ENCODE measurements at regions not wholly inside any gene's neighbourhood (a gene's known extent, or its start where the extent isn't known, plus 50 kb on each side); places are given as distances from the start of the nearest gene placed in this dataset.
"Not testable (repeated sequence)": the region's sequence is repeated elsewhere in the genome, so short reads cannot be mapped to it uniquely, and the experiment has no call there.

DNA sequence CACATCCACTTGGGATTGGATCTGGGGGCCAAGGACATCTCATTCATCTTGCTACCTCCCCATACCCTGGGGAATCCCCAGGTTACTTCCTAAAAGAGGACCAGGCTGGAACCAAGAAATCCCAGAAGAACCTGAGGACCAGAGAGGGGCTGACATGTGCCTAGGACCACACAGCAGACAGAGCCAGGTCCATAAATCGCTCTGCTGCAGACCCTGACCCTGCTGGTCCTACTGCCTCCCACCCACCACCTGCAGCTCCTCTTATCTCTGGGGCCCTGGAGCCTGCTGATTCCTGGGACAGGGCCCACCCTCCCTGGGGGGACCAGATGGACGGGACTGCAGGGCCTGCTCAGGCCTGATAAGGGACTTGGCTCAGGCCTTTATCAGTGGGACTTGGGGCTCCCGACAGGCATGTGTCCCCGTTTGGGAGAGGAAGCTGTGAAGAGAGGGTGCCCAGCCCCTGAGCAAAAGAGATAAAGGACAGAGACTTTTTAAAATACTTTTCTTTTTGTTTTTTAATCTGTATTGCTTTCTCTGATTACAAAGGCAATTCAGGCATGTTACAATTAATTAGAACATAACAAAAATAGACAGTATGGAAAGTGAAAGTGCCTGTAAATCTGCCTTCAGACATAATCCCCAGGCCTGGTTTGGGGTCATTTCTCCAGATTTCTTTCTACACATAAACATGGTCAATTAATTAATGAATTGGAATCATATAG, 101.3 kb upstream of the LARP1 start:
- CTCF ChIA-PET: interaction anchor here (1.0 to 1.9 kb wide), 3 partner anchors 15 to 1043 kb away, joined by 3 to 4 read pairs (median 3); no protein-coding TSS in a partner anchor
- TF ChIP-seq, protein P1, sequence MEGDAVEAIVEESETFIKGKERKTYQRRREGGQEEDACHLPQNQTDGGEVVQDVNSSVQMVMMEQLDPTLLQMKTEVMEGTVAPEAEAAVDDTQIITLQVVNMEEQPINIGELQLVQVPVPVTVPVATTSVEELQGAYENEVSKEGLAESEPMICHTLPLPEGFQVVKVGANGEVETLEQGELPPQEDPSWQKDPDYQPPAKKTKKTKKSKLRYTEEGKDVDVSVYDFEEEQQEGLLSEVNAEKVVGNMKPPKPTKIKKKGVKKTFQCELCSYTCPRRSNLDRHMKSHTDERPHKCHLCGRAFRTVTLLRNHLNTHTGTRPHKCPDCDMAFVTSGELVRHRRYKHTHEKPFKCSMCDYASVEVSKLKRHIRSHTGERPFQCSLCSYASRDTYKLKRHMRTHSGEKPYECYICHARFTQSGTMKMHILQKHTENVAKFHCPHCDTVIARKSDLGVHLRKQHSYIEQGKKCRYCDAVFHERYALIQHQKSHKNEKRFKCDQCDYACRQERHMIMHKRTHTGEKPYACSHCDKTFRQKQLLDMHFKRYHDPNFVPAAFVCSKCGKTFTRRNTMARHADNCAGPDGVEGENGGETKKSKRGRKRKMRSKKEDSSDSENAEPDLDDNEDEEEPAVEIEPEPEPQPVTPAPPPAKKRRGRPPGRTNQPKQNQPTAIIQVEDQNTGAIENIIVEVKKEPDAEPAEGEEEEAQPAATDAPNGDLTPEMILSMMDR (IDR thresholded peaks at IDR 0.05; ENCODE audit: control extremely low read depth, extremely low read depth, low read depth, missing control alignments): no peak
- DNase-seq (ENCODE audit: extremely low spot score): no peak
- POLR2A ChIA-PET: no interaction called here

DNA sequence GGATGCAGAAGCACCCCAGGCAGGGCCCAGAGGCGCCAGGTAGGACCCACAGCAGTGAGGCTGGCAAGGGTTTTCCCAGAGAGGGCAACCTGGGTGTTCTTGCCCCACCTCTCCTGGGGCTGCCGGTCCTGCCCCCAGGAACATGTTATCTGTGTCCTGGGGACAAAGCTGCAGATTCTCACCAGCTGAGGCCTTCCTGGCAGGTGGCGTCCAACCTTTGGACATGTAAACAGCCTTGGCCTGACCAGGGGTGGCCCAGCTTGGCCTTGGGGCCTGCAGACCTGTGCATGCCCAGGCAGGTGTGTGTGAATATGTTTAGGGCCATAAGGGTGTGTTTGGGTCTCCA, 101.8 kb upstream of the LARP1 start:
- TF ChIP-seq, protein P1 (IDR thresholded peaks at IDR 0.05; ENCODE audit: control extremely low read depth, extremely low read depth, low read depth, missing control alignments): no peak
- ChIA-PET POLR2A (no interaction called here), CTCF (interaction anchor here (1.0 to 1.9 kb wide), 3 partner anchors 10 to 1043 kb away, joined by 3 to 5 read pairs (median 4); no protein-coding TSS in a partner anchor)
- no peak for DNase-seq (ENCODE audit: extremely low spot score)

DNA sequence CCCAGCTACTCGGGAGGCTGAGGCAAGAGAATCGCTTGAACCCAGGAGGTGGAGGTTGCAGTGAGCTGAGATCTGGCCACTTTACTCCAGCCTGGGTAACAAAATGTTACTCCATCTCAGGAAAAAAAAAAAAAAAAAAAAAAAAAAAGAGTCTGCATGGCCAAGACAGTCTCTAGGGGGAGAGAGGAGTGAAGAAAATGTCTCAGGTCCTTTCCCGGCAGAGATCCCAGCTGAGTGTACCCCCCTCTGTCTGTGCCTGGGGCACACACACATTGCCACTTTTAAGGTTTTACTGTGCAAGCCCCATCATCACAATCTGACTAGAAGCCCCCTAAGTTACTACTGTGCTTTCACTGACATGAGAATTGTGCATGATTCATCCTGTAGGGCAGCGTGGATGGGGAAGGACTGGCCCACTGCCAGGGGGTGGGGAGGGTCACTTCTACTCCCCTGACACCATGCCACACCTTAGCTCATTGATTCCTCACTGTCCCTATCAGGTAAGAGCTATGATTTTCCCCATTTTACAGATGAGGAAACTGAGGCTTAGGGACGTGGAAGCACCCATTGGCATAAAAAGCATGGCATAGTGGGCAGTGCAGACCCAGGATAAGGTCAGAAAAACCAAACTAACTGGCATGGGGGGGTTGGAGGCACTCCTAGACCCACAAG, 102.3 kb upstream of the LARP1 start:
- TF ChIP-seq, protein P1 (IDR thresholded peaks at IDR 0.05; ENCODE audit: control extremely low read depth, extremely low read depth, low read depth, missing control alignments): no peak
- DNase-seq (ENCODE audit: extremely low spot score): no peak
- ChIA-PET POLR2A (no interaction called here), CTCF (interaction anchor here (1.2 to 1.9 kb wide), 2 partner anchors 10 to 351 kb away, joined by 4 to 5 read pairs; no protein-coding TSS in a partner anchor)

DNA sequence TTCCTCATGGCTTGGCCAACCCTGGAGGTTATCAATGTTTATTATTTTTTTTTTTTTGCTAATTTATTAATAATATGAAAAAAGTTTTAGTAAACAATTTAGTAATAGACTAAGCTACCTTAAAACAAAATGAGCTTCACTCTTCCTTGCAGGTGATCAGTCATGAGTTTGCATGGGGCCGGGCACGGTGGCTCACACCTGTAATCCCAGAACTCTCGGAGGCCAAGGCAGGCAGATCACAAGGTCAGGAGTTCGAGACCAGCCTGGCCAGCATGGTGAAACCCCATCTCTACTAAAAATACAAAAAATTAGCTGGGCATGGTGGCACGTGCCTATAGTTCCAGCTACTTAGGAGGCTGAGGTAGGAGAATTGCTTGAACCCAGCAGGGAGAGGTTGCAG, 103.4 kb upstream of the LARP1 start:
- CTCF ChIA-PET: interaction anchor here (0.9 to 6.2 kb wide), 7 partner anchors 18 to 499 kb away, joined by 3 to 36 read pairs (median 4); no protein-coding TSS in a partner anchor
- DNase-seq (ENCODE audit: extremely low spot score); POLR2A ChIA-PET: not testable (repeated sequence)

DNA sequence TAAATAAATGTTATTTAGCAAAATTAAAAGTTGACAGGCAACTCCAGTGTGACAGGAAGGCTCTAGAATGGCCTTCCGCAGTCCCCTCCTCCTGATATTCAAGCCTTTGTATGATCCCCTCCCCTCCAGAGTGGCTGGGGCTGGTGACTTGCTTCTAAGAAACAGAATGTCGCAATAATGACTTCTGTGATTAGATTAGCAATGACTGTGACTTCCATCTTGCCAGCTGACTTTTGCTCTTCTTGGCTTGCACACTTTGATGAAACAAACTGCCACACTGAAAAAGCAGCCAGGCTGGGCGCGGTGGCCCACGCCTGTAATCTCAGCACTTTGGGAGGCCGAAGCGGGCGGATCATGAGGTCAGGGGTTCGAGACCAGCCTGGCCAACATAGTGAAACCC, 106.5 kb upstream of the LARP1 start:
- CTCF ChIA-PET: interaction anchor here (1.2 to 6.2 kb wide), 4 partner anchors 12 to 356 kb away, joined by 3 to 36 read pairs (median 6); no protein-coding TSS in a partner anchor
- POLR2A ChIA-PET: no interaction called here
- no peak for DNase-seq (ENCODE audit: extremely low spot score)
- TF ChIP-seq, protein P1 (IDR thresholded peaks at IDR 0.05; ENCODE audit: control extremely low read depth, extremely low read depth, low read depth, missing control alignments): no peak

DNA sequence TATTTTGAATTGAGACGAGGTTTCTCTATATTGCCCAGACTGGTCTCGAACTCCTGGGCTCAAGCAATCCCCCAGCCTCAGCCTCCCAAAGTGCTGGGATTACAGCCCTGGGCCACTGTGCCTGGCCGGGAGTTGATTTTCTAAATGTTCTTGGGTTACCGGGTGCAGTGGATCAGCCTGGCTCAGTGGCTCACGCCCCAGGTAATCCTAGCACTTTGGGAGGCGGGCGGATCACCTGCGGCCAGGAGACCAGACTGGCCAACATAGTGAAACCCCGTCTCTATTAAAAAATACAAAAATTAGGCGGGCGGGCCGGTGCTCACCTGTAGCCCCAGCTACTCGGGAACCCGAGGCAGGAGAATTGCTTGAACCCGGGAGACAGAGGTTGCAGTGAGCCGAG, 106.9 kb upstream of the LARP1 start:
- DNase-seq (ENCODE audit: extremely low spot score): no peak
- CTCF ChIA-PET: interaction anchor here (1.2 to 6.2 kb wide), 3 partner anchors 356 to 673 kb away, joined by 3 to 36 read pairs (median 3); no protein-coding TSS in a partner anchor
- TF ChIP-seq, protein P1 (IDR thresholded peaks at IDR 0.05; ENCODE audit: control extremely low read depth, extremely low read depth, low read depth, missing control alignments): no peak
- POLR2A ChIA-PET: no interaction called here

DNA sequence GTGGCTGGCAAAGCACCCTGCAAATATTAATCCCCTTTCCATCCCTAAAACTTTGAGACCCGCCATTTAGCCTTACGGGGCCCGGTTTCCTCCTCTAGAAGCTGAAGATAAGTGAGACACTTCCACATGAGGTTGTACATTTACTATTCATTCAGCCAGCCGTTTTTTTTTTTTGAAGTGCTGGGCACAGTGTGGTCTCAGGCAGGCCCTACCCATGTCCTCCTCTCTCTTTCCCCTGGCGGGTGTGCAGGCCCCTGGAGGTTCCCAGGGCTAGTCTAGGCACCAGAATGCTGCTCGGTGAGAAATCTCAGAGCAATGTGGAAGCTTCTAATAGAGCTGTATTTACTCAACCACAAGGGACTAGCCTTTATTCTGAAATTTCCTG, 107.4 kb upstream of the LARP1 start:
- CTCF ChIA-PET: interaction anchor here (1.0 to 6.2 kb wide), 4 partner anchors 181 to 672 kb away, joined by 3 to 36 read pairs (median 3); no protein-coding TSS in a partner anchor
- TF ChIP-seq, protein P1 (IDR thresholded peaks at IDR 0.05; ENCODE audit: control extremely low read depth, extremely low read depth, low read depth, missing control alignments): no peak
- DNase-seq (ENCODE audit: extremely low spot score): no peak
- POLR2A ChIA-PET: no interaction called here
